PFSK-1 (cell line): ENCODE measurements at regions not wholly inside any gene's neighbourhood (a gene's known extent, or its start where the extent isn't known, plus 50 kb on each side); places are given as distances from the start of the nearest gene placed in this dataset.

ENCODE experiments used
- FOXP2 ChIP-seq: optimal IDR thresholded peaks from 2 replicates; pipeline ENCODE3; 2011; ENCODE audit warnings: borderline replicate concordance, control low read depth, inconsistent platforms; ENCODE audit not compliant: insufficient read depth; ENCODE audit errors: extremely low read length, extremely low read depth
- POLR2AphosphoS5 ChIP-seq: IDR thresholded peaks from 2 replicates; pipeline ENCODE4 v1.6.1; 2012; ENCODE audit warnings: low read depth, mild to moderate bottlenecking, control low read depth, low read length, moderate library complexity
- SIN3A ChIP-seq: IDR thresholded peaks from 2 replicates; pipeline ENCODE4 v1.6.1; 2012; ENCODE audit warnings: mild to moderate bottlenecking, low read length, moderate library complexity, borderline replicate concordance; ENCODE audit not compliant: insufficient read depth
- TAF1 ChIP-seq: IDR thresholded peaks from 2 replicates; pipeline ENCODE4 v1.6.1; 2012; ENCODE audit warnings: low read length, control low read depth, borderline replicate concordance; ENCODE audit not compliant: insufficient read depth
- TF ChIP-seq, protein P1 (sequence below), 2 experiments: IDR thresholded peaks; 2 replicates each; pipeline versions ENCODE4 v1.6.1 to v1.8.0; 2011 to 2012; ENCODE audit warnings: low read depth in 2 of 2, low read length in 2 of 2, control low read depth in 1 of 2, inconsistent platforms in 1 of 2, mild to moderate bottlenecking in 1 of 2, moderate library complexity in 1 of 2; ENCODE audit not compliant: insufficient read depth in 1 of 2

DNA sequence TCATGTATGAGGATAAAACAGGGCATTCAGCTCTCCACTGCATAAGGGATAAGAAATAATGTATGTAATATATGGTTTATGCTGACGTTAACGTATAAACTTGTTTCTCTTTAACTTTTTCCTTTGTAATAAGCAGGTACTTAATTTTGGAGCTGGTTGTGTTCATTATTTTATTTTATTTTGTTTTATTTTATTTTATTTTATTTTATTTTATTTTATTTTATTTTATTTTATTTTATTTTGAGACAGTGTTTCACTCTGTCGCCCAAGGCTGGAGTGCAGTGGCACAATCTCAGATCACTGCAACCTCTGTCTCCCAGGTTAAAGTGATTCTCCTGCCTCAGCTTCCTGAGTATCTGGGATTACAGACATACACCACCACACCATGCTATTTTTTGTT is 1932.6 kb upstream of the TENM3 start:
- no peak for TF ChIP-seq POLR2AphosphoS5
- no peak for TF ChIP-seq SIN3A
- TF ChIP-seq, protein P1, sequence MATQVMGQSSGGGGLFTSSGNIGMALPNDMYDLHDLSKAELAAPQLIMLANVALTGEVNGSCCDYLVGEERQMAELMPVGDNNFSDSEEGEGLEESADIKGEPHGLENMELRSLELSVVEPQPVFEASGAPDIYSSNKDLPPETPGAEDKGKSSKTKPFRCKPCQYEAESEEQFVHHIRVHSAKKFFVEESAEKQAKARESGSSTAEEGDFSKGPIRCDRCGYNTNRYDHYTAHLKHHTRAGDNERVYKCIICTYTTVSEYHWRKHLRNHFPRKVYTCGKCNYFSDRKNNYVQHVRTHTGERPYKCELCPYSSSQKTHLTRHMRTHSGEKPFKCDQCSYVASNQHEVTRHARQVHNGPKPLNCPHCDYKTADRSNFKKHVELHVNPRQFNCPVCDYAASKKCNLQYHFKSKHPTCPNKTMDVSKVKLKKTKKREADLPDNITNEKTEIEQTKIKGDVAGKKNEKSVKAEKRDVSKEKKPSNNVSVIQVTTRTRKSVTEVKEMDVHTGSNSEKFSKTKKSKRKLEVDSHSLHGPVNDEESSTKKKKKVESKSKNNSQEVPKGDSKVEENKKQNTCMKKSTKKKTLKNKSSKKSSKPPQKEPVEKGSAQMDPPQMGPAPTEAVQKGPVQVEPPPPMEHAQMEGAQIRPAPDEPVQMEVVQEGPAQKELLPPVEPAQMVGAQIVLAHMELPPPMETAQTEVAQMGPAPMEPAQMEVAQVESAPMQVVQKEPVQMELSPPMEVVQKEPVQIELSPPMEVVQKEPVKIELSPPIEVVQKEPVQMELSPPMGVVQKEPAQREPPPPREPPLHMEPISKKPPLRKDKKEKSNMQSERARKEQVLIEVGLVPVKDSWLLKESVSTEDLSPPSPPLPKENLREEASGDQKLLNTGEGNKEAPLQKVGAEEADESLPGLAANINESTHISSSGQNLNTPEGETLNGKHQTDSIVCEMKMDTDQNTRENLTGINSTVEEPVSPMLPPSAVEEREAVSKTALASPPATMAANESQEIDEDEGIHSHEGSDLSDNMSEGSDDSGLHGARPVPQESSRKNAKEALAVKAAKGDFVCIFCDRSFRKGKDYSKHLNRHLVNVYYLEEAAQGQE (IDR thresholded peaks at IDR 0.05; ENCODE audit: insufficient read depth in 1 of 2, low read depth in 2 of 2, low read length in 2 of 2), result no peak
- no peak for TF ChIP-seq FOXP2
- TF ChIP-seq TAF1, result no peak

DNA sequence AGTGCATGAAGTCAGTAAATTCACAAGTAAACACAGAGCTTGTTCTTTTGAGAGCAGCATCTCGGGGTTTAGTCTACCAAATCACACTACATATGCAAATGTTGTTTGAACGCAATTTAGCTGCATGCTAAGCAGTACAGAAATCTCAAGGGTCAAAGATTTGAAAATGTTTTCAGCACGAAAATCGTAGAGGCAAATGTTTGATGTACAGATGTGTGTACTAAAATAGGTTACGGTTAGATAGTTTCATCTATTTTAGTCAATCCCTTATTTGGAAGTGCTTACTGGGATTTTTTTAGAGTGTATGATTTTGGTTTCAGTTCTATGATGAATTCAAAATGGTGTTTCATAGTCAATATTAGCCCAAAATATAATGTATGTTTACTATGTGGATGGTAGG is 1928.2 kb upstream of the TENM3 start:
- TF ChIP-seq POLR2AphosphoS5, result no peak
- no peak for TF ChIP-seq TAF1
- TF ChIP-seq, protein P1 (IDR thresholded peaks at IDR 0.05; ENCODE audit: insufficient read depth in 1 of 2, low read depth in 2 of 2, low read length in 2 of 2), result no peak

DNA sequence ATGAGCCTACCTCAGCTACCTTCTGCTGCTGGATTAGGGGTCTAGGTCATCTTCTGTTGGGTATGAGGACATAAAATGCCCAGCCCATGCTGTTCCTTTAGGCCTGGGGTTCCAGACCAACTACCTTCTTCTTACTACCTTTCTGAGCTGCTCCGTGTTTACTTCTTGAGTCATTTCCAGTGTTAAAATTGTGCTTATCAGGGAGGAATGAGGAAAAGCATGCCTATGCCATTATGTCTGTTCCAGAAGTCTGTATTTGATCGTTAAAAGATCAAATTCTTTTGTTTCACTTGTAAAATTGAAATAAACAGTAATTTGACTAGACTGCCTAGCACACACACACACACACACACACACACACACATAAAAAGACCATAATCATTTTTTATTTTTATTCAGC is 1912.7 kb upstream of the TENM3 start:
- TF ChIP-seq, protein P1 (IDR thresholded peaks at IDR 0.05; ENCODE audit: insufficient read depth in 1 of 2, low read depth in 2 of 2, low read length in 2 of 2), result no peak
- TF ChIP-seq POLR2AphosphoS5 (no peak), TAF1 (no peak), FOXP2 (no peak), SIN3A (no peak)

DNA sequence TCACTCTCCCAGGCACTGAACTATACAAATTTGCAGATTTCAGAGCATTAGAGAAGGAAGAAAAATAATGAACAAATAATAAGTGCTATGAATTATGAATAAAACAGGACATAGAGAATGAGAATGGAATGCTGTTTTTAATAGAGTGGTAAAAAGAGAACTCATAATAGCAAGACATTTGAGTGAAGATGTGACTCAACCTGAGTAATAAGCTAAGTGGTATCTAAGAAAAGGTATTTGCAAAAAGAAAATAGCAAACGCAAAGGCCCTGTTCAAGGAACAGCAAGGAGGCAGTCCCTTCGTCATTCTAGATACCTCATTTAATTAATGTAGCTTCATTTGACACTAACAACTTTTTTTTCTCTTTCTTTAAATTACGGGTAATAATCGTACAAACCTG is 1910.0 kb upstream of the TENM3 start:
- TF ChIP-seq FOXP2 (no peak), POLR2AphosphoS5 (no peak), SIN3A (no peak), TAF1 (no peak)
- TF ChIP-seq, protein P1 (IDR thresholded peaks at IDR 0.05; ENCODE audit: insufficient read depth in 1 of 2, low read depth in 2 of 2, low read length in 2 of 2), result no peak

DNA sequence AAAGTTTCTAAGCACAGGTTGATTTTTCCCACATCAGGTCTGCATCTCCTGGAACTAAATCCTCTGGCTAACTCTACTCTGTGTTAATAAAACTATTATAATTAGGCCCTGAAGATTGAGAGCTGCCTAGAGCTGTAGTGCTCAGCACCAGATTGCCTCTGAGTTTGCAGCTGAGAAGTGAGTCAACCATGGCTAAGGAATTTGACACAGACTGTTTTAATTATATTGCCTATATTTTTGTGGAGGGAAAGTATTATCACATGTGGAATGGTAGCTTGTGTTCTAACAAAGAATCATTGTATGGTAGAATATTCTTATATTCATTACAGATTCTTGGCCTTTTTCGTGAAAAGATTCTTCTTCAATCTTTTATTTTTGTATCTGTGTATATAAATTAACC is 1907.6 kb upstream of the TENM3 start:
- TF ChIP-seq FOXP2 (no peak), TAF1 (no peak), POLR2AphosphoS5 (no peak), SIN3A (no peak)
- TF ChIP-seq, protein P1 (IDR thresholded peaks at IDR 0.05; ENCODE audit: insufficient read depth in 1 of 2, low read depth in 2 of 2, low read length in 2 of 2), result no peak
